NOMO-1 treated with DMSO at 0.1 percent for 48 hours (cell line): ENCODE measurements at regions not wholly inside any gene's neighbourhood (a gene's known extent, or its start where the extent isn't known, plus 50 kb on each side); places are given as distances from the start of the nearest gene placed in this dataset.
A peak's percentile ranks its signal among the peaks of the same experiment; 100 is the strongest.

ENCODE experiments used
- DNase-seq: peaks from one replicate; lab custom pipeline; 2025; ENCODE audit not compliant: unreplicated experiment; lab: John Stamatoyannopoulos, UW

DNA sequence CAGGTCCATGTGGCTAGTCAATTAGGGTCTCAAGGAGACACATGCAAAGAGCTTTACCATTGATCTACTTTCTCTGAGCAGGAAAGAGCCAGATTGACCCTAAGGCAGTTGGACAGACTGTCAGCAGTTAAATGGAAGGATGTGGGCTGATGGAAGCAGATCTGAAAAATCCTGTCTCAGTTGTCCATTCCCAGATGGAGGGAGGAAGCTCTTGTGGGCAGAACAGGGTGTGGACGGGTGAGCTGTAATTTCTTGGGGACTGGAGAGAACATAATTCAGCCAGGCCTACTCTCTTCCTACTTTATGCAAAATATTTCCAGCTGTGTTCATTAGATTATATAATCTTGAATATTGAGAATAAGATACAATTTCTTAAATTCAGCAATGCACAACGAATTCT, 163.6 kb downstream of the GNAT3 start:
- DNase-seq, result no peak

DNA sequence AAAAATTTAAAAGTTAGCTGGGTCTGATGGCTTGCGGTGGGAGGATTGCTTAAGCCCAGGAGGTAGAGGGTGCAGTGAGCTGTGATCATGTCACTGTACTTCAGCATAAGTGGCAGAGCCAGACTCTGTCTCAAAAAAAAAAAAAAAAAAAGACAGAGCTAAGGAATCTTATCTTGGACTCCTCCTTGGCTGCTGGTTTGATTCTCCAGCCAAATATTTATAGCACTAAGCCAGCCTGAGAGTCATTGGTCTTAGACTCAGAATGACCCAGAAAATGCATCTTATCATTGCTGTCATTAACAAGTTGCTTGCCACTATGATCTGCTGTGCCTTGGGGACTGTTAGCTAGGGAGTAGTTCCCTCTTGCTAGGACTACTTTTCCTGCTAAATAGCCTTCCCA, 164.7 kb downstream of the GNAT3 start:
- DNase-seq, result no peak

DNA sequence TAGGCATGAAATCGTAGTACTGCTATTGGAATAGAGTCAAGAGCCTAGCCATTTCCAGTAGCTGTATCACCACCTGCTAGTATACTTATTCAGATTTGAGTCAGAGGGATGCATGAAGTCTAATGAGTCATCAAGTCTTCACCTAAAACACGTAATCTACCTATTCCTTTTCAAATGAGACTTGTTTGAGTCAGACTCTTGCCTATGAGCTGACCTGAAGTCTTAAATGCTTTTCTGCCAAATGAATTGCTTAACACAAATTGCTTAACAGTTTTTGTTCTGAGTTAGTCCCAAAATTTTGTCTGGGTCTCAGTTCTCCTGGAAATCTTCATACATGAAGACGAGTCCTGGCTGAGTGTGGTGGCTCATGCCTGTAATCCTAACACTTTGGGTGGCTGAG, 165.2 kb downstream of the GNAT3 start:
- no peak for DNase-seq

DNA sequence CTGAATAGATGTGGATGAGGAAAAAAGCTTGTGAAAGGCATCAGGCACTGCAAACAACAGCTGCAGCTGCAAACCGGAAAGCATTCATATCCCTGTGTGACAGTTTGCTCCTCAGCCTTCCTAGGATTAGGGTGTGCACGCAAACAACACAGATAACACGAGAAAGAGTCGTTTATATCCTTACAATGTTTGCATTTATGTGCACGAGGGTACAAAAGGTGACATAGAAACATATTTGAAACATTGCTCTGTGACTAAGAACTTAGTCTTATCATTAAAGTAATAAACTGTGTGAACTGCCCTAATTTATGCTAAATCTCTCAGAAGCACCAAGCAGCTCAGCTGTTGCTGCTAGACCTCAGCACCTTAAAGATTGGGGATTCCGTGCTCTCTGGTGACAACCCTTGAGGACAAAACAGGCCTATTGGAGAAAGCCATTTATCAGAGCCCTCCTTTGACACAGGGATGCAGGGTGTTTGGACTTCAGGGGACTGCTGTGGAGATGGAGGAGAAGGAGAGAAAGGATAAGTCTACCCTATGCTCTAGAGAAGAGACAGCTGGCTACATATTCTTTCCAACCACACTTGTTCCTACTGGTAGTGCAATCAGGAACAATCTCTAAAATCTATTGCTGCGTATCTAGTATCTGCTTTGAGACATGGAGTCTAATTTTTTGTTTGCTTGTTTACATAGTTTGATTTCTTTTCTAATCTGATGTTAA, 176.2 kb downstream of the GNAT3 start:
- no peak for DNase-seq

DNA sequence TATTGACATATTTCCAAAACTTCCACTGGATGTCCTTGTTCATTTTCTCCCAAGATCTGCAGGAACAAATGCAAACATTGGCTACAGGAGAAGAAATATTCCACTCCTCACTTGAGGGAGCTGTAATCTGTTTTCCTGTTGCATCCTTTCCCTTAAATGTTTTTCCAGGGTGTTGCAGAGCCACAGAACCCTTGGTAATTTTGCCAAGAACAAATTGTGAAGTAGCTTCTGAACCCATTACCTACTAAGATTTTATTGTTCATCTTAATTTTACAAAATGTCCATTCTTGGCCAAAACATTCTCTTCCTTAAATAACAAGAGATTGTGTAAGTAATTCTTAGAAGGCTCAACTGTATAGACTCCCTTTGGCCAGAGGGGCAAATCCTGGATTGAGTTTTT, 177.0 kb downstream of the GNAT3 start:
- DNase-seq, result no peak

DNA sequence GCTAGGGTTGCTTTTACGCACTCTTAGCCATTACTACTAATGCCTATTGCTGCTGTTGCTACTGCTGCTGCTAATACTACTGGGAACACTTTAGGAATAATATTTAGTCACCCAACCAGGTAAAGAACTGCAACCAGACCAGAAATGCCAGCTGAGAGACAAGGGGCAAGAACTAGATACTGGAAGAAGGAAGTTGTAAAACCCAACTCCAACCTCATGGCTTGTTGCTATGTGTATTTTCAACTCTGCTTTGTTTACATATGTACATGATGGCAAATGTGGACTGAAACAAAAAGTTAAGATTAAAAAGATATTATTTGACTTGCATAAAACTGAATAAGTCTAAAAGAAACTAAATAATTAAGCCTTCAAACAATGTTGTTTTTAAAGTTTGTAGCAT, 177.7 kb downstream of the GNAT3 start:
- DNase-seq, result peak; percentile 25

DNA sequence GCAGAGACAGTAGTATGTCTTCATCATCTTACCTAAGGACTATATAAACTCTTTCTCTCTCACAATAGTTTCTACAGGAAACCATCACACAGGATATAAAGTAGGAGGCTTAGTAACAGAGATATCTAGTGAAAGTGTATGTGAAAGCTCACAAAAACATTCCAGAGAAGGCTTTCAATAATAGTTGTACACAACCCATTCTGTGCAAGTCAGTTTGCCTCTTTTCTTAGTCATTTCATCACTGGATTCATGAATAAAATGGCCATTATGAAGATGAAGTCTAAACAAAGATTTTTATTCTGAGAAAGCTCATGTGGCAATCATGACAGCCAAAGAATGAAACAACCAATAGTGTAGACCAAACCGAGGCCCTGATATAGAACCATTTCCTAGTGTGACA, 178.8 kb downstream of the GNAT3 start:
- DNase-seq, result no peak

DNA sequence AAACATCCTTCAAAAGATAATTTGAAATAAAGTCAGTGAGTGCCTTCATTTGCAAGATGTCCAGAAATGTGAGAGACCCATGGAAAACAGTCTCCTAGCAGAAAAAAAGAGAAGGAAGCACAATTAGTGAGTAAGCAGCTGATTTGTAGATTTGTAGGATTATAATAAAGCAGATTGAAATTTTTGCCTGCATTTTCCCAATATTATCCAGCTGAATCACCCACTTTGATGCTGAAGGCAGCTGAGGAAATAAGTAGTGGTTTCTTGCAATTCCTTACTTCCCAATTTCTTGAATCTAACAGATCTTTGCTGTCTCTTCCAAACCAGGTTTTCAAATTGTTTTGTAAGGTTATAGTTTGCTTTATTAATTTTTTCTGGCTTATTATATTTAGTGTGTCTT, 181.4 kb downstream of the GNAT3 start:
- DNase-seq, result no peak

DNA sequence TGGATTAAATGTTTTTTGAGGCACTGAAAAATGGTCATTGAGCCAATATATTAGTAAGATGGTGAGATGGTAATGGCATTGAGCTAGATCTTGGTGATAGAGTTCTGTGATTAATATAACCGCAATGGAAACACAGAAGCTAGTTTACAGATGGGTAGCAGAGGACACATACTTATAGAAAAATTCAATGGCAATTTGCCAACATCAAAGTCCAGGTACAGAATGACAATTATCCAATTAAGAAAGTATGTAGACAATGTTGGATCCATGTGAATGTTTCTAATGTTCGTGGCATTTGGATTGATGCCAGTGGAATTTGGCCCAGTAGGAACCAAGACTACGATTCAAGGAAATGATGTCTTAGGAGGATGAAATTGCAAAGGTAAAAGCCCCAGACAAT, 187.8 kb downstream of the GNAT3 start:
- no peak for DNase-seq

DNA sequence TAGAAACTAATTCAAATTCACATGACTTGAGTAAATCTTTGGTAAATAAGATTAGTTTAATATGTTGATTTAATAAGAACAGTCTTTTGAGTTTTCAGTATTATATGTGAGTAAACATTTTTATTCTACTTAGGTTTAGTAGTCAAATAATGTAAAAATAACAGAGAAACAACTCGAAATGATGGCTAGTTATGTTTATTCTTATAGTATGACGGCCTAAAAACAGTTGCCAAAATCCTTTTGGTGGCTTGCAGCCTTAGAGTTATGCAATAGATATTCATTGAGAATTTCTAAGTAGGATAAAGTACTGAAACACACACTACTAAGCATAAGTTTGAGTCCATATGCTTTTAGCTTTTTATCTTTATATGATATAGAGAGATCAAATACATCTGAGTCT, 184.8 kb downstream of the GNAI1 start:
- no peak for DNase-seq

DNA sequence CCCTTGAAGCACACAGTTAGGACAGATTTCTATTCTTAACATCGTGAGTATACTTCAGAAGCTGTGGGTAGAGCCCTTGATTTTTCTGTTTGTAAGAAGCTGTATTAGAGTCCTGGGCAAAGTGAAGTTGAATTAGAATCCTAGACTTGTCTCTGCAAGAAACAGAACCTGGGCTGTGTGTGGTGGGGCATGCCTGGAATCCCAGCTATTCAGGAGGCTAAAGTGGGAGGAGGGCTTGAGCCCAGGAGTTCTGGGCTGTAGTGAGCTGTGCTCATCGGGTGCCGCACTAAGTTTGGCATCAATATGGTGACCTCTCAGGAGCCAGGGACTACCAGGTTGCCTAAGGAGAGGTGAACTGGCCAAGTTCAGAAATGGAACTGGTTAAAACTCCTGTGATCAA, 183.4 kb downstream of the GNAI1 start:
- no peak for DNase-seq

DNA sequence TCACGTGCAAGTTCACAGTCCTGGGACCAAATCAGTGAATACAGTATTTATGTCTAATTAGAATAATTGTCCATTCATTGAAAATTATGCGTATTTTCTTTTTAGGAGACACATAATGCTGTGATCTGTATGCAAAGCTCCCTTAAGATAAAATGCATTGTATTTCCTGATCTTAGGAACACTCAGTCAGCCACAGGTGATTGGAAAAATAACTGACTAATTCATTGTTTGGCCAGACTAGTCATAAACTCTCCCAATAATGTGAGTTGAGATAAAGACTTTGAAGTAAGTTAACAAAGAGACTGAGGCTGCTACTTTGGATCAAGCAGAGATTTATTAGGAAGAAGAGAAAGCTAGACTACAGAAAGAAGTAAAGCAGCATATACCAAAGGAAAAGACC, 182.2 kb downstream of the GNAI1 start:
- DNase-seq, result no peak

DNA sequence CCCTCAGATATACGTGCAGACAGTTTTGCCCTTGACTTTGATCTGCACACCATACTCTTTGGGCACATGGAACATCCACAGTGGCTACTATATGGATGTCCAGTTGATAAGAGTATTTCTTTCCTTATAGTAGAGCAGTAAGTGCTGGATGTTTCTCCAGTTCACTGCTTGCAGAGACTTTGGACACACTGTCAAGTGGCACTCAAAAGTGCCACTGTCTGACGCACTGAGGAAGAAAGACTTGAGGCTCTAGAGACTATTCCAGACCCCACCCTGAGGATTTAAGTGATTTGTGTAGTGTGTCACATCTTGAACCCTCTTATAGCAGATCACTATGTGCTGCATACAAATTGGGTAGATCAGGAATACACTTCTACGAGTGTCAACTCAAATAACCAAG, 179.1 kb downstream of the GNAI1 start:
- no peak for DNase-seq

DNA sequence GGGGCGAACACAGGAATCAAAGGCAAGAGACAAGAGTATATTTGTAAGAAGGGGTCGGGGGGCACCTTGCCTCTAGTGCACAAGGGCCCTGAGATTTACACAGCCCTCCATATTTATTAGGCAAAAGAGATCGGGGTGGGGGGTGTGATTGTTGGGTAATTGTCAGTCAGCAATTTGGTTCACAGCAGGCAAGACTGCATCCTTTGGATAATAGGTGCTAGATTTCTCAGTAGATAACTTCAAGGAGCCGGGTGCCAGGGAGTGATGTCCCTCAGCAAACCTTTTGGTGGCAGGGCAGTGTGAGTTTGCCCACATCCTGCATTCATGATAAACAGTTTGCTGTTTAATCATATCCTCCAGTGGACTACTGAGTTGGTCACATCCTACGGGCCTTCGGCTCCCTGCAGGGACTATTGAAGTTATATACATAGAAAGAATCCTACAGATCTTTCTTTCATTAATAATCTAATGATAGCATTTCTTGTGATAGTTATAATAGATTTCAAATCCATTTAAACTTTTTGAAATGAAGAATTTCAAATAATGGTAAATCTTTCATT, 178.5 kb downstream of the GNAI1 start:
- no peak for DNase-seq

DNA sequence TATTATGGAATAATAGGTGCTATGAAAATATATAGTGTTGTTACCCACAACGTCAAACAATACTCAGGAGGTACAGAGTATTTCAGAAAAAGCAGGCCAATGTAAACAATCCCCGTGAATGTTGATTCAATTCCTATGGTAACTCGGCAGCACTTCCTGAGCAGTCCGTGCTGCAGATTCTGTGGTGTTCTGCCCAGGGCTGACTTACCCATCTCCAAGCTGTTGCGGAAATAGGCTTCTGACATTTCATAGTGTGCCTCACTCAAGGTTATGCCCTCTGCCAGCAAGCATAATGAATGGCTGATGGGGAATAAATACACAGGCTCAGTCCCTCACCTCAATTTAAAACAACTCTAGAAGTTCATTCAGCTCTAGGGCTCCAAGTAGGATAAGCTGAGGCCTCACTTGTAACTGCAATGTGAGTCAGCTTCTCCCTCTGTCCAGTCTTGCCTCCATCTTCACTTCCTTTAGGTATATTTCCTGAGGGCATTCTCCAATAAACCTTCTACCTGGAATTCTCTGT, 177.6 kb downstream of the GNAI1 start:
- DNase-seq, result no peak

DNA sequence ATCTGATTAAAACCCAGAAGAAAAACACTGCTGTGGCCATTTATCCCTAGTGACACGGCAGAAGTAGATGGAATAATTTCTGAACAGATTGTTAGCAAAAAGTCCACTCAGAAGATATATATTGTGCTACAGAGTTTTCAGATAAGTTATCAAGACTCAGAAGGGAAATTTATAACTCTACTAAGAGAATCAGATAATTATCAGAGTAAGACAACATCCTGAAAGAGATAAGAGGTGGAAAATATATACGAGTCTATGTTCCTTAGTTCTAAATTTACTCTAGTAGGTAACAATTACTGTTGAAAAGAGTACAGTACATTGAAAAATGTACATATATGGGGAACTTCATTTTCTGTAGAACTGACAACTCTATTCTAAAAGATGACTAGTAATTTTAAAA, 176.7 kb downstream of the GNAI1 start:
- DNase-seq, result no peak

DNA sequence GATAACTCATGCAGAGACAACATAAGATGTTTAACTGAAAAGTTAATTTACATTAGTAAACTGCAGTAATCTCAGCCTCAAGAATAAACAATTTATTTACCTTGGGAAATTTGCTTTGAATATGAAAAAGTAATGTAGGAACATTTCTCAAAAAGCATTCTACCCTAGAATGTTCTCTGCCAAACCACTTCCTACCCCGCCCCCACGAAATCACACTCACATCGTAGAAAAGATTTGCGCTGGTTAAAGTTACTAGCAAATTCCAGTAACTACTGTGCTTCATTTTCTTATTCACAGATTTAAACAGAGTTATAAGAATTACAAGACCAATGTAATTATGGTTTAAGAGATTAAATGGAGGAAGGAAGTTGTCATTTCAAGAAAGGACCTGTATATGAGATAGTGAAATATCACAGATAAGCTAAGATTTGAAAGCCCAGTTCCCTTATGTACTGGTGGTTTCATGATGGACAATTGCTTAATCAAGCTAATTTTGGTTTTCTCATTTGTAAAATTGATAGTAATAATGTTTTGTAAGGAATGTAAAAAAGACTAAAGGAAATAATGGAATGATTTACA, 175.4 kb downstream of the GNAI1 start:
- no peak for DNase-seq

DNA sequence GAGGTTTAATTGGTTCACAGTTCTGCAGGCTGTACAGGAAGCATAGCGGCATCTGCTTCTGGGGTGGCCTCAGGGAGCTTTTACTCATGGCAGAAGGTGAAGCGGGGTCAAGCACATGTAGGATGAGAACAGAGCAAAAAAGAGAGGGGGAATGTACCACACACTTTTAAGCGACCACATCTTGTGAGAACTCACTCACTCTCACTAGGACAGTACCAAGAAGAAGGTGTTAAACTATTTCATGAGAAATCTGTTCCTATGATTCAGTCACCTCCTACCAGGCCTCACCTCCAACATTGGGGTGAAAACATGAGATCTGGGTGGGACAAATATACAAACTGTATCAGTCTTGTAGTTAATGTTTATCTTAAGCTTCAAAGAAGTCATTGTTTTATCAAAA, 174.7 kb downstream of the GNAI1 start:
- no peak for DNase-seq

DNA sequence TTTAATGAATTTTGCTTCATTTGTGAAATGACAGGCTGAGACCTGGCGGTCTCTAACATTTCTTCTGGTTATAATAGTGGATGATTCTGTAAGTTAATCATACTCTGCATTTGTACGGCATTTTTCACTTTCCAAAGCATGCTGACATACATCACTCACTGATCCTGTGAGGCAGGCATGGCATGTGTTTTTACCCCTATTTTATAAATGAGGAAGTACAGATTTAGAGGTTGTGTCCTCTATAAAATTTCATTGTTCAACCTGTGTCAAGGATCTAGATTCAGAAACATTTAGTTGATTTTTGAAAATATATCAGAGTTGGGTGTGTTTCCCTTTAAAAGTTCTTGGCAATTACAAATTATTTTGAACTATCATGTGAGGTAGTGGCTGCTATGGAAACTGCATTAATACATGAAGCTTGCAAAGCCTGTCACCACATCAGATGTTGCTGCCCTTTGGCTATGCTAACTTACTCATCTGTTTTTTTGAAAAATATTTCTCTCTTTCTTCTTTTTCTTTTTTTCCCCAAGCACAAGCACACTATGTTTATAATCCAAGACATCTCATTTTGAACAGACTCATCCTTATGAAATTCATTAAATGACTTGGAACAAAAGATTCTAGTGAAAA, 172.7 kb downstream of the GNAI1 start:
- peak; percentile 21 for DNase-seq

DNA sequence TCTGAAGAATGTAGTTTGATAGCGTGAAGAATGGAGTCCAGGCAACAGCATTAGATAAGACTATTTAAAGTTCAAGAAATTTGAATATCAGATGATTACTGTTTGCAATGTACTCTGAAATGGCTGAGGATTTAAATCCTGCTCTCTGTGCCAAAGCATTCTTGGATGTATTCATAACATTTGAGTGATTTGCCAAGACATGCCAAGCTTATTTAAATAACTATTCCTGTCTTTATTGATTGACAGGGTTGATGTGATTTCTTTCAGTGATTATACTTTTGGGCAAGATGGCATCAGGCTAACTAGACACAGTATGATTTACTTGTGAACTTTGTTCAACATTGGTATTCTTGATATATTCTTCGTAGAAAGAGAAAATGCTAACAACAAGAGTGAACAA, 168.7 kb downstream of the GNAI1 start:
- DNase-seq, result no peak

DNA sequence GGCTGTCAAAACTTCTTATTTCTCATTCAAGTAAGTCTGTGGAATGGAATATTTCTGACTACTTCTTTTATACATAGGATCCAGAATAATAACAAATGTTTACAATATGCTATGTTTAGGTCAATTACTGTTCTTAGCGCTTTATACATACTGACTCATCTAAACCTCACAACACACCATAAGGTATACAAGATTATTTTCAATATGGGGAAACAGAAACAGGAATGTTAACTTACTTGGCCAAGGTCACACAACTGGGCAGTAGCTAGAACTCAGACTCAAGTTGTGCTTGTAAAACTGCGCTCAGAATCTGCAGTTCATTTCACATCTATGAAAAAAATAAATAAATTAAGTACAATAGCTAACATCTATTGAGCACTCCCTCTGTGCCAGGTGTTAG, 168.0 kb downstream of the GNAI1 start:
- DNase-seq, result no peak

DNA sequence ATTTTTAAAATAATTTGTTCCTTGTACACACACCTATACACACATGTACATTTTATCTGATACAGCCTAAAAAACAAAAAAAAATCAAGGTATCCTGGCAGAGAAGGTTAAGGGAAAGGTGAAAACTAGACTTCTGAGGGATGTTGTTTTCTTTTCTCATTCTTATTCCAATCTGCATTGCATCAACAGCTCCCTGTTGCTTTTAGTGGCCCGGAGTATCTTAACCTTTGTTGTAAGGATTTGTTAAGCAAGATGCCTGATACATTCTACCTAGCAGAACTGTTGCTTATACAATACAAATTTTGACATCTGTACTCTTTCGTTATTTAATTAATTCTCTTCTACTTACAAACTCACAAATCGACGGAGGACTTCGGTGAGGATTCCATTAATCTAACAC, 167.4 kb downstream of the GNAI1 start:
- DNase-seq, result no peak
